ENCODE measurements at regions not wholly inside any gene's neighbourhood (a gene's known extent, or its start where the extent isn't known, plus 50 kb on each side); places are given as distances from the start of the nearest gene placed in this dataset.

GRCh38 chr2:186064507-186064906 is 325.9 kb downstream of the FSIP2 start (continued):
- TF ChIP-seq CTCF (IDR thresholded peaks at IDR 0.05) (no peak), KAT7 (CRISPR knock-in tag; IDR thresholded peaks at IDR 0.05; ENCODE audit: borderline replicate concordance) (no peak), TEAD4 (CRISPR knock-in tag; IDR thresholded peaks at IDR 0.05) (no peak), MYBL2 (CRISPR knock-in tag; IDR thresholded peaks at IDR 0.05) (no peak), ZNF396 (CRISPR knock-in tag; IDR thresholded peaks at IDR 0.05; ENCODE audit: borderline replicate concordance) (no peak), ELF4 (CRISPR knock-in tag; IDR thresholded peaks at IDR 0.05; ENCODE audit: low read depth) (no peak)

- DNase-seq (ENCODE audit: low spot score) = no peak
- CTCF ChIA-PET = no interaction called here
- POLR2A ChIA-PET = no interaction called here
- Mint-ChIP-seq H3K27me3 (ENCODE audit: low read depth) (no peaks in the 10 kb centered on the region), H3K27ac (no peak overlapping the region), H3K4me3 (no peak overlapping the region), H3K4me1 (no peaks in the 10 kb centered on the region), H3K36me3 (no peaks in the 10 kb centered on the region), H3K9me3 (no peaks in the 10 kb centered on the region)
- no peak for TF ChIP-seq HMGXB4 (CRISPR knock-in tag; IDR thresholded peaks at IDR 0.05)
- TF ChIP-seq FOXK1 (CRISPR knock-in tag; IDR thresholded peaks at IDR 0.05) = no peak
- TF ChIP-seq IRF2 (CRISPR knock-in tag; IDR thresholded peaks at IDR 0.05; ENCODE audit: borderline replicate concordance, low read depth) = no peak
- no peak for TF ChIP-seq RORB (CRISPR knock-in tag; IDR thresholded peaks at IDR 0.05)
- TF ChIP-seq ZSCAN18 (CRISPR knock-in tag; IDR thresholded peaks at IDR 0.05) = no peak
- TF ChIP-seq E2F4 (CRISPR knock-in tag; IDR thresholded peaks at IDR 0.05; ENCODE audit: borderline replicate concordance, low read depth) = no peak
- TF ChIP-seq PREB (CRISPR knock-in tag; IDR thresholded peaks at IDR 0.05; ENCODE audit: borderline replicate concordance) = no peak
- no peak for TF ChIP-seq ZNF232 (CRISPR knock-in tag; IDR thresholded peaks at IDR 0.05)
- ATAC-seq = no peak
Measured at GRCh38 chr2:186065491-186065890, 326.9 kb downstream of the FSIP2 start.

- no peaks in the 10 kb centered on the region for H3K9me3 Mint-ChIP-seq
- POLR2A ChIA-PET = no interaction called here
- TF ChIP-seq ATF6 (CRISPR knock-in tag; IDR thresholded peaks at IDR 0.05) (no peak), USF1 (CRISPR knock-in tag; IDR thresholded peaks at IDR 0.05) (no peak), ZMAT4 (CRISPR knock-in tag; IDR thresholded peaks at IDR 0.05) (no peak), ZNF416 (CRISPR knock-in tag; IDR thresholded peaks at IDR 0.05) (no peak), IRF1 (CRISPR knock-in tag; IDR thresholded peaks at IDR 0.05) (no peak)
Measured at GRCh38 chr2:186068139-186068801, 329.7 kb downstream of the FSIP2 start.

More at GRCh38 chr2:186068139-186068801, 329.7 kb downstream of the FSIP2 start:
- ATAC-seq (no peak), DNase-seq (ENCODE audit: low spot score) (no peak)
- peak overlapping the region; percentile 60; the same call in 1 of the 2 replicates for H3K27ac Mint-ChIP-seq
- no peaks in the 10 kb centered on the region for H3K27me3 Mint-ChIP-seq (ENCODE audit: low read depth)
- CTCF ChIA-PET = no interaction called here
- H3K4me1 Mint-ChIP-seq = no peaks in the 10 kb centered on the region
- H3K4me3 Mint-ChIP-seq = no peak overlapping the region
- H3K36me3 Mint-ChIP-seq = no peaks in the 10 kb centered on the region

Data from WTC11 (cell line).